ENCODE measurements at regions not wholly inside any gene's neighbourhood (a gene's known extent, or its start where the extent isn't known, plus 50 kb on each side); places are given as distances from the start of the nearest gene placed in this dataset.
"Not testable (repeated sequence)": the region's sequence is repeated elsewhere in the genome, so short reads cannot be mapped to it uniquely, and the experiment has no call there.

DNA sequence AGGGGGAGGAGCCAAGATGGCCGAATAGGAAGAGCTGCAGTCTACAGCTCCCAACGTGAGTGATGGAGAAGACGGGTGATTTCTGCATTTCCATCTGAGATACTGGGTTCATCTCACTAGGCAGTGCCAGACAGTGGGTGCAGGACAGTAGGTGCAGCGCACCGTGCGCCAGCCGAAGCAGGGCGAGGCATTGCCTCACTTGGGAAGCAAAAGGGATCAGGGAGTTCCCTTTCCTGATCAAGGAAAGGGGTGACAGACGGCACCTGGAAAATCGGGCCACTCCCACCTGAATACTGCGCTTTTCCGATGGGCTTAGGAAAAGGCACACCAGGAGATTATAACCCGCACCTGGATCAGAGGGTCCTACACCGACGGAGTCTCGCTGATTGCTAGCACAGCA is 121.1 kb upstream of the SESTD1 start:
- DNase-seq (ENCODE audit: low read depth, low spot score); CTCF ChIA-PET; H3K4me3 ChIP-seq (ENCODE audit: low read depth, low read length); POLR2A ChIA-PET: not testable (repeated sequence)

DNA sequence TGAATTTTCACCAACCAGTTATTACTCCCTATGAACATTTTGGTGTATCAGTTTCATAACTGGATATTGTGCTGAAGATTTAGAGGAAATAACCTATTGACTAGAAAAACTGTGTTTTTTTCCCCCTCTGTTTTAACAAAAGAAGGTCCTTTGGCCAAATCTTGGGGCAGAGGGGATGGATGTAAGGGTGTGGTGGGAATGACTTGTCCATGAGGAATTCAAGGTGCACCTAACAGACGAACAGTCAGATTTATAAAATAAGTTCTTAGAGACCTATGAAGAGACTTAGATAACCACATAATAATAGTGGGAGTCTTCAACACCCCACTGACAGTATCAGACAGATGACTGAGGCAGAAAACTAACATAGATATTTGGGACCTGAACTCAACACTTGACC is 119.3 kb upstream of the SESTD1 start:
- H3K4me3 ChIP-seq (ENCODE audit: low read depth, low read length) = no peak overlapping the region
- TF ChIP-seq CTCF (IDR thresholded peaks at IDR 0.05; ENCODE audit: insufficient read depth, low read length, missing control alignments) = no peak
- POLR2A ChIA-PET = no interaction called here
- DNase-seq (ENCODE audit: low read depth, low spot score) = no peak
- CTCF ChIA-PET = no interaction called here

DNA sequence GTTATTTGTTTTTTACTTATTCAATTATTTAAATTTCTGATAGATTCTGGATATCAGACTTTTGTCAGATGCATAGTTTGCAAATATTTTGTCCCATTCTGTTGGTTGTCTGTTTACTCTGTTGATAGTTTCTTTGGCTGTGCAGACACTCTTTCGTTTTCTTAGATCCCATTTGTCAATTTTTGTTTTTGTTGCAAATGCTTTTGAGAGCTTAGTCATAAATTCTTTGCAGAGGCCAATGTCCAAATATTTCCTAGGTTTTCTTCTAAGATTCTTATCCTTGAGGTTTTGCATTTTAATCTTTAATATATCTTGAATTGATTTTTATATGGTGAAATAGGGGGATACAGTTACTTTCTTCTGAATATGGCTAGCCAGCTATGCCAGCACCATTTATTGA is 112.7 kb upstream of the SESTD1 start:
- no peak overlapping the region for H3K4me3 ChIP-seq (ENCODE audit: low read depth, low read length)
- ChIA-PET CTCF (no interaction called here), POLR2A (no interaction called here)
- no peak for TF ChIP-seq CTCF (IDR thresholded peaks at IDR 0.05; ENCODE audit: insufficient read depth, low read length, missing control alignments)
- DNase-seq (ENCODE audit: low read depth, low spot score) = no peak

GRCh38 chr2:179376881-179377280 is 112.2 kb upstream of the SESTD1 start:
- TF ChIP-seq CTCF (IDR thresholded peaks at IDR 0.05; ENCODE audit: insufficient read depth, low read length, missing control alignments) = no peak
- ChIA-PET POLR2A (no interaction called here), CTCF (no interaction called here)
- H3K4me3 ChIP-seq (ENCODE audit: low read depth, low read length) = no peak overlapping the region
- peak; percentile 29 for DNase-seq (ENCODE audit: low read depth, low spot score)

DNA sequence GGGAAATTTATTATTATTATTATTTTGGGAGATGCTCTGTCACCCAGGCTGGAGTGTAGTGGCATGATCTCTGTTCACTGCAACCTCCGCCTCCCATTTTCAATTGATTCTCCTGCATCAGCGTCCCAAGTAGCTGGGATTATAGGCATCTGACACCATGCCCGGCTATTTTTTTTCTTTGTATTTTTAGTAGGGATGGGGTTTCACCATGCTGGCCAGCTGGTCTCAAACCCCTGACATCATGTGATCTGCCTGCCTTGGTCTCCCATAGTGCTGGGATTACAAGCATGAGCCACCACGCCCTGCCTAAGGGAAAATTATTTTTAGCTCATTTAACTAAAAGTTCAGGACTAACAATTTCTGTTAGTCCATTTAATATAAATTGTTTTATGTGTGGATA is 109.2 kb upstream of the SESTD1 start:
- no peak for TF ChIP-seq CTCF (IDR thresholded peaks at IDR 0.05; ENCODE audit: insufficient read depth, low read length, missing control alignments)
- DNase-seq (ENCODE audit: low read depth, low spot score) = no peak
- H3K4me3 ChIP-seq (ENCODE audit: low read depth, low read length) = no peak overlapping the region
- ChIA-PET POLR2A (no interaction called here), CTCF (interaction anchor here (1.1 kb wide), 1 partner anchor 37 kb away, joined by 3 read pairs; no protein-coding TSS in a partner anchor)

DNA sequence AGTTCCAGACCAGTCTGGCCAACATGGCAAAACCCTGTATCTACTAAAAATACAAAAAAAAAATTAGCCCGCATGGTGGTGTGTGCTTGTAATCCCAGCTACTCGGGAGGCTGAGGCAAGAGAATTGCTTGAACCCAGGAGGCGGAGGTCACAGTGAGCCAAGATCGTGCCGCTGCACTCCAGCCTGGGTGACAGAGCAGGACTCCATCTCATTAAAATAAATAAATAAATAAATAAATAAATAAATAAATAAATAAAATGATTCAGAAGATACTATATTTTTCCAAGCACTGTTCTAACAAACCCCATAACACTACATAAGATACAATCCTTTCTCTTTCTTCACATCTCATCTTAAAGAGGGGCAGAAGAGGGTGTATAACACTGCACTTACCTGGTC is 100.9 kb upstream of the SESTD1 start:
- DNase-seq (ENCODE audit: low read depth, low spot score); CTCF ChIA-PET; H3K4me3 ChIP-seq (ENCODE audit: low read depth, low read length); POLR2A ChIA-PET: not testable (repeated sequence)

- ChIA-PET POLR2A (no interaction called here), CTCF (interaction anchor here (0.9 kb wide), 1 partner anchor 13 kb away, joined by 3 read pairs; no protein-coding TSS in a partner anchor)
- no peak for DNase-seq (ENCODE audit: low read depth, low spot score)
- no peak for TF ChIP-seq CTCF (IDR thresholded peaks at IDR 0.05; ENCODE audit: insufficient read depth, low read length, missing control alignments)
- no peak overlapping the region for H3K4me3 ChIP-seq (ENCODE audit: low read depth, low read length)
Observed at GRCh38 chr2:179355881-179356280, 91.2 kb upstream of the SESTD1 start.

All from AG04449 (cell line).